Astrocyte (in vitro differentiated cells and primary cell): ENCODE measurements at regions not wholly inside any gene's neighbourhood (a gene's known extent, or its start where the extent isn't known, plus 50 kb on each side); places are given as distances from the start of the nearest gene placed in this dataset.

Experiments
- CTCF ChIP-seq: IDR thresholded peaks from 2 replicates; pipeline ENCODE4 v1.5.1; 2011; ENCODE audit warnings: low read depth, mild to moderate bottlenecking, inconsistent platforms, low read length, moderate library complexity; ENCODE audit not compliant: insufficient read depth
- EZH2 ChIP-seq: IDR thresholded peaks from 2 replicates; pipeline ENCODE4 v1.6.1; 2012; ENCODE audit warnings: mild to moderate bottlenecking, low read length, inconsistent platforms; ENCODE audit not compliant: insufficient read depth

GRCh38 chr2:83224591-83225200, 1234.4 kb downstream of the SUCLG1 start:
- TF ChIP-seq CTCF (no peak), EZH2 (no peak)
